ENCODE measurements at regions not wholly inside any gene's neighbourhood (a gene's known extent, or its start where the extent isn't known, plus 50 kb on each side); places are given as distances from the start of the nearest gene placed in this dataset.

GRCh38 chr3:140748-141330, 55.7 kb upstream of the CHL1 start:
- no peak for DNase-seq

Data from EL (cell line).